Psoas muscle (tissue), 7 donors: ENCODE measurements at regions not wholly inside any gene's neighbourhood (a gene's known extent, or its start where the extent isn't known, plus 50 kb on each side); places are given as distances from the start of the nearest gene placed in this dataset.

Experiments used
- ATAC-seq, 4 donors: fragments of 200-7000 bp; cut with Tn5 transposase; one replicate each; pipeline ENCODE4 v1.9.1; 2020; ENCODE audit warnings: moderate library complexity in 3 of 4, mild to moderate bottlenecking in 2 of 4
- DNase-seq, 2 donors: peaks; one replicate each; pipeline ENCODE4 v3.0.0-alpha.2; 2020
- H3K27ac ChIP-seq: fragments of 200-600 bp; one replicate; pipeline ENCODE4 v1.8.0; 2022
- H3K27me3 ChIP-seq, 3 donors: fragments of 200-600 bp in 1 of 3; one replicate each; pipeline versions ENCODE4 v1.6.1 to v1.8.0; 2013 to 2022; ENCODE audit warnings: low read length in 2 of 3, mild to moderate bottlenecking in 2 of 3, moderate library complexity in 1 of 3; ENCODE audit not compliant: insufficient read depth in 3 of 3
- H3K36me3 ChIP-seq, 2 donors: fragments of 200-600 bp in 1 of 2; one replicate each; pipeline versions ENCODE4 v1.6.1 to v1.8.0; 2013 to 2022; ENCODE audit warnings: low read depth in 1 of 2, mild to moderate bottlenecking in 1 of 2, moderate library complexity in 1 of 2; ENCODE audit not compliant: insufficient read depth in 1 of 2
- H3K4me1 ChIP-seq: fragments of 200-600 bp; one replicate; pipeline ENCODE4 v1.8.0; 2022
- H3K4me3 ChIP-seq: fragments of 200-600 bp; one replicate; pipeline ENCODE4 v1.8.0; 2022; ENCODE audit warnings: mild to moderate bottlenecking
- H3K9me3 ChIP-seq: fragments of 200-600 bp; one replicate; pipeline ENCODE4 v1.8.0; 2022
- CTCF ChIP-seq: fragments of 200-600 bp; IDR thresholded peaks from one replicate; pipeline ENCODE4 v1.8.0; 2022; ENCODE audit warnings: antibody characterized with exemption
- WGBS, 3 donors: extraction: QIAGEN DNeasy Blood & Tissue Kit; methylation state at CpG; one replicate each; pipeline versions ENCODE4 v1.1.6 to v1.1.7; 2013; 5-methylcytosine and 5-hydroxymethylcytosine counted together
- intact Hi-C, 2 donors: fragments of 100-400 bp; cut with DNase I; formaldehyde crosslinking; loops; one replicate each; pipeline versions ENCODE4 v1.11.0 to v1.14.2; 2022
- donor health status: healthy with polysubstance abuse.
- donor health status: DM: no; HTN: no; CAD: no; lungs with moderate emphysema.
- donor health status: Bipolar disorder and iron deficiency.
- donor health status: healthy.
- donor health status: DM: yes; HTN: yes; CAD: no.
- donor health status: DM: no; HTN: no; CAD: no.
- donor health status: DM: yes; HTN: yes; CAD: no.

- no peak overlapping the region for H3K27ac ChIP-seq
- no peaks in the 10 kb centered on the region for H3K9me3 ChIP-seq
- intact Hi-C loops = no loop called here
- TF ChIP-seq CTCF = no peak
- 59 to 68% (median 62%) methylated on average over 1 of the region's 1 CpG for WGBS, 3 donors
- H3K36me3 ChIP-seq = no peaks in the 10 kb centered on the region
- no peak overlapping the region for H3K4me3 ChIP-seq
- no peak for DNase-seq
- no peaks in the 10 kb centered on the region for H3K4me1 ChIP-seq
- no peak for ATAC-seq
- H3K27me3 ChIP-seq = no peaks in the 10 kb centered on the region
Observed at GRCh38 chr6:90436403-90436802, 139.8 kb upstream of the BACH2 start.

GRCh38 chr6:90435207-90435899 lies 138.7 kb upstream of the BACH2 start:
- no peak for ATAC-seq
- Histone ChIP-seq H3K27ac (no peak overlapping the region), H3K9me3 (no peaks in the 10 kb centered on the region), H3K4me3 (no peak overlapping the region), H3K36me3 (no peaks in the 10 kb centered on the region), H3K4me1 (no peaks in the 10 kb centered on the region), H3K27me3 (no peaks in the 10 kb centered on the region)
- DNase-seq = no peak
- intact Hi-C loops = no loop called here
- no peak for TF ChIP-seq CTCF
- WGBS, 3 donors = 34 to 38% (median 36%) methylated on average over 3 of the region's 3 CpGs

GRCh38 chr6:90434094-90434493 lies 137.5 kb upstream of the BACH2 start:
- Histone ChIP-seq H3K4me1 (no peaks in the 10 kb centered on the region), H3K27me3 (no peaks in the 10 kb centered on the region), H3K27ac (no peak overlapping the region), H3K36me3 (no peaks in the 10 kb centered on the region), H3K4me3 (no peak overlapping the region), H3K9me3 (no peaks in the 10 kb centered on the region)
- ATAC-seq (no peak), DNase-seq (no peak)
- TF ChIP-seq CTCF = no peak
- intact Hi-C loops = no loop called here
- WGBS, 3 donors = 97 to 100% (median 98%) methylated on average over 1 of the region's 1 CpG

- no peak overlapping the region for H3K27ac ChIP-seq
- intact Hi-C loops = no loop called here
- H3K4me3 ChIP-seq = no peak overlapping the region
- H3K36me3 ChIP-seq = no peaks in the 10 kb centered on the region
- no peaks in the 10 kb centered on the region for H3K27me3 ChIP-seq
- no peak for ATAC-seq
- no peak for TF ChIP-seq CTCF
- H3K9me3 ChIP-seq = peaks cover 2% of the 10 kb centered on the region
- H3K4me1 ChIP-seq = no peaks in the 10 kb centered on the region
- no peak for DNase-seq
Observed at GRCh38 chr6:90432937-90433336, 136.3 kb upstream of the BACH2 start.
